ENCODE measurements at regions not wholly inside any gene's neighbourhood (a gene's known extent, or its start where the extent isn't known, plus 50 kb on each side); places are given as distances from the start of the nearest gene placed in this dataset.
"Not testable (repeated sequence)": the region's sequence is repeated elsewhere in the genome, so short reads cannot be mapped to it uniquely, and the experiment has no call there.

GRCh38 chr9:124118894-124119293 is 107.3 kb downstream of the LHX2 start:
- TF ChIP-seq, protein P1, sequence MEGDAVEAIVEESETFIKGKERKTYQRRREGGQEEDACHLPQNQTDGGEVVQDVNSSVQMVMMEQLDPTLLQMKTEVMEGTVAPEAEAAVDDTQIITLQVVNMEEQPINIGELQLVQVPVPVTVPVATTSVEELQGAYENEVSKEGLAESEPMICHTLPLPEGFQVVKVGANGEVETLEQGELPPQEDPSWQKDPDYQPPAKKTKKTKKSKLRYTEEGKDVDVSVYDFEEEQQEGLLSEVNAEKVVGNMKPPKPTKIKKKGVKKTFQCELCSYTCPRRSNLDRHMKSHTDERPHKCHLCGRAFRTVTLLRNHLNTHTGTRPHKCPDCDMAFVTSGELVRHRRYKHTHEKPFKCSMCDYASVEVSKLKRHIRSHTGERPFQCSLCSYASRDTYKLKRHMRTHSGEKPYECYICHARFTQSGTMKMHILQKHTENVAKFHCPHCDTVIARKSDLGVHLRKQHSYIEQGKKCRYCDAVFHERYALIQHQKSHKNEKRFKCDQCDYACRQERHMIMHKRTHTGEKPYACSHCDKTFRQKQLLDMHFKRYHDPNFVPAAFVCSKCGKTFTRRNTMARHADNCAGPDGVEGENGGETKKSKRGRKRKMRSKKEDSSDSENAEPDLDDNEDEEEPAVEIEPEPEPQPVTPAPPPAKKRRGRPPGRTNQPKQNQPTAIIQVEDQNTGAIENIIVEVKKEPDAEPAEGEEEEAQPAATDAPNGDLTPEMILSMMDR (IDR thresholded peaks at IDR 0.05; ENCODE audit: low read depth, low read length) = no peak
- H3K4me3 ChIP-seq (replicated peaks in 1 of 2; ENCODE audit: low read depth in 2 of 2, low read length in 2 of 2) = no peak overlapping the region
- DNase-seq (ENCODE audit: low read depth in 2 of 2) = no peak

GRCh38 chr9:124120272-124120671 is 108.7 kb downstream of the LHX2 start:
- DNase-seq (ENCODE audit: low read depth in 2 of 2) = no peak
- no peak overlapping the region for H3K4me3 ChIP-seq (replicated peaks in 1 of 2; ENCODE audit: low read depth in 2 of 2, low read length in 2 of 2)
- TF ChIP-seq, protein P1 (IDR thresholded peaks at IDR 0.05; ENCODE audit: low read depth, low read length) = no peak

- DNase-seq (ENCODE audit: low read depth in 2 of 2) = no peak
- H3K4me3 ChIP-seq (replicated peaks in 1 of 2; ENCODE audit: low read depth in 2 of 2, low read length in 2 of 2) = no peak overlapping the region
- TF ChIP-seq, protein P1 (IDR thresholded peaks at IDR 0.05; ENCODE audit: low read depth, low read length) = no peak
These were observed 110.2 kb downstream of the LHX2 start for GRCh38 chr9:124121725-124122124.

DNA sequence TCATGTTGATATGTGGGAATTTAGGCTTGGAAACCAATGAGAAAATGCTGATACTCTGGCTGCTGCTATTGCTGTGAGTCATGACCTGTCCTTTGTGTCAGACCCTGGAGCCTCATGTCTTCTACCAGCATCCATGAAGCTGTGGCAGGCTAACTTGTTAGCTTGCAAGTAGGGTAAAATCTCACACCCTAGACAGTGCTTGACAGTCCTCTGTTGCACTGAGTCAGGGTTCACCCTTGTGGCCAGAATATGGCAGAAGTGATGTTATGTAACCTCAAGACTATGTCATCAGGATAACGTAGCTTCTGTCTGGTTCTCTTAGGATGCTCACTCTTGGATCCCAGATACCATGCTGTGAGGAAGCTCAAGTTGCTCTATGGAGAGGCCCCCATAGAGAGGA is 110.8 kb downstream of the LHX2 start:
- DNase-seq (ENCODE audit: low read depth in 2 of 2) = no peak
- TF ChIP-seq, protein P1 (IDR thresholded peaks at IDR 0.05; ENCODE audit: low read depth, low read length) = no peak
- no peak overlapping the region for H3K4me3 ChIP-seq (replicated peaks in 1 of 2; ENCODE audit: low read depth in 2 of 2, low read length in 2 of 2)

- TF ChIP-seq, protein P1 (IDR thresholded peaks at IDR 0.05; ENCODE audit: low read depth, low read length) = peak; percentile 60
- DNase-seq (ENCODE audit: low read depth in 2 of 2) = peak; percentile 50 to 58
- H3K4me3 ChIP-seq (replicated peaks in 1 of 2; ENCODE audit: low read depth in 2 of 2, low read length in 2 of 2) = no peak overlapping the region
These were observed 111.4 kb downstream of the LHX2 start for GRCh38 chr9:124122813-124123462.

DNA sequence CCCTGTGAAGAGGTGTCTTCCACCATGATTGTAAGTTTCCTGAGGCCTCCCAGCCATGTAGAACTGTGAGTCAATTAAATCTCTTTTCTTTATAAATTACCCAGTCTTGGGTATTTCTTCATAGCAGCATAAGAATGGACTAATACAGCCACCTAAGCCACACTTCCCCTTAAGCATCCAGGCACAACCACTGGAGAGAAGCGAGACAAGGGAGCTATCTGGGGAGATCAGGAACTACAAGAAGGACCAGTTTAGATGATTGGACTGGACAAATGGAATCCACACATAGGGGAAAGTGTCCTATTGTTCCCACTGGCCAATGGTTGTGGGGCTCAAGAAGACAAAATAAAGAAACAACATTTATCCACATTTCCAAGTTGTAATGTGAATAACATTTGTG is 112.1 kb downstream of the LHX2 start:
- not testable (repeated sequence) for DNase-seq (ENCODE audit: low read depth in 2 of 2)

GRCh38 chr9:124124729-124125650 is 113.4 kb downstream of the LHX2 start:
- TF ChIP-seq, protein P1 (IDR thresholded peaks at IDR 0.05; ENCODE audit: low read depth, low read length) = no peak
- no peak overlapping the region for H3K4me3 ChIP-seq (replicated peaks in 1 of 2; ENCODE audit: low read depth in 2 of 2, low read length in 2 of 2)
- no peak for DNase-seq (ENCODE audit: low read depth in 2 of 2)

More for the DNA sequence above, 112.1 kb downstream of the LHX2 start:
- not testable (repeated sequence) for H3K4me3 ChIP-seq (replicated peaks in 1 of 2; ENCODE audit: low read depth in 2 of 2, low read length in 2 of 2)

Measured in cardiac fibroblast (primary cell).